Spleen (tissue), 7 donors: ENCODE measurements at regions not wholly inside any gene's neighbourhood (a gene's known extent, or its start where the extent isn't known, plus 50 kb on each side); places are given as distances from the start of the nearest gene placed in this dataset.

Experiments used
- CTCF ChIP-seq, 11 experiments: fragments of 200-600 bp in 7 of 11; fragments of 450-650 bp in 4 of 11; sonication (generic) in 4 of 11; IDR thresholded peaks in 8 of 11; conservative IDR thresholded peaks in 3 of 11; 1 replicate in 7 of 11; 2 replicates in 4 of 11; pipeline versions ENCODE4 v1.4.0 to v1.8.0; 2016 to 2021; ENCODE audit warnings: antibody characterized with exemption in 11 of 11, inconsistent platforms in 4 of 11, mild to moderate bottlenecking in 1 of 11
- POLR2A ChIP-seq, 3 donors: fragments of 450-650 bp; IDR thresholded peaks; one replicate each; pipeline ENCODE4 v1.5.1; 2017; ENCODE audit warnings: antibody characterized with exemption in 3 of 3, mild to moderate bottlenecking in 1 of 3
- donor health status: DM: no; HTN: no; CAD: no; lungs with moderate emphysema.
- donor health status: DM: no; HTN: no; CAD: no.
- donor health status: DM: no; HTN: no; CAD: no.

- TF ChIP-seq CTCF (IDR thresholded peaks at IDR 0.05 in 8 of 11, conservative IDR thresholded peaks at IDR 0.05 in 3 of 11) (no peak), POLR2A (IDR thresholded peaks at IDR 0.05) (no peak)
These were observed 132.9 kb upstream of the GRIA1 start for GRCh38 chr5:153357493-153358112.
